CD4-positive, alpha-beta T cell treated with Interleukin-17A for 1 hour (primary cell): ENCODE measurements at regions not wholly inside any gene's neighbourhood (a gene's known extent, or its start where the extent isn't known, plus 50 kb on each side); places are given as distances from the start of the nearest gene placed in this dataset.
"Not testable (repeated sequence)": the region's sequence is repeated elsewhere in the genome, so short reads cannot be mapped to it uniquely, and the experiment has no call there.

Source experiments
- DNase-seq: peaks from one replicate; pipeline ENCODE4 v3.0.0-alpha.2; 2020

DNA sequence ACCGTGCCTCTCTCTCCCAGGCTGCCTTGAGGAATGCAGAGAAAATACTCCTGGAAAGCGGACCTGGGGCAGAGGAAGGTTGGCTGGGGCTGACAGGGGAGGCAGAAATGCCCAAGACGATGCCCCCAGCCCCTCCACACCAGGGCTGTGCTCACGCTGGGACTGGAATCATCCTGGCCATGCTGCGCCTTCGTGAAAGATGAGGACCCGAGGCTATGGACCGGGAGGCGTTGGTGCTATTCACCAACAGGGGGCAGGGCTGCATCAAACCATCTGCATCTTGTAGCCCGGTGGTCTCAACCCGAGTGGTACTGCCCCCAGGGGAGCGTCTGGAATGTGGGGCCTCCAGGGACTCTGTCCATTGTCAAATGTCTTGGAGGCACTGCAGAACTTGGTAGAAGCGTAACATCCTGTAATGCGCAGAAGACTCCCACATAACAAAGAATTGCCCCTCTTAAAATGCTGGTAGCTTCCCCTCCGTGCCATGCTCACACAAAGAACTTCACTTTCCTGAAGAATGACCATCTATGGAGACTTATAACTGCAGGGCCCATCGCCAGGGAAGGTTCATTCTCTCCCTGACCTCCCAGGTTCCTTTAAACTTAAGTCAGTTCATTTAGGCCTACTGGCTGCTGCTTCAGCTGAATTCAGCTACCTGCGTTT lies 251.2 kb downstream of the RRAGC start:
- DNase-seq, result peak; percentile 5

DNA sequence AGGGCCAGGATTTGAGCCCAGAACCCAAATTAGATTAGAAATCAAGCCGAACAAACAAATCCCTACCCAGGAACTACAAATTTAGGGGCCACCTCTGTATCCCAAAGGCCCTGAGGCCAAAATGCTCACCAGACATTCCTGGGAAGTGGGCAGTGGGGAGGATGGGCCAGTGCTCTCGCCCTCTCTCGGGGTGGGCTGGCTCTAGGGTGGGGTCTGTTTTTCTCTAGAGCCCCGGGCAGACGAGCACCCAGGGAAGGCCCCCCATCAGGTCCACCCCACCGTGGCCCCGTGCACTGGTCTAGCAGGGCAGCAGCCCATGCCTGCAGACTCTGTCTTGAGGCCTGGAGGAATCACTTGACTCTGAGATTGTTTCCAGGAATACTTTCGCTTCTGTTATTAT lies 252.0 kb downstream of the RRAGC start:
- DNase-seq, result no peak

DNA sequence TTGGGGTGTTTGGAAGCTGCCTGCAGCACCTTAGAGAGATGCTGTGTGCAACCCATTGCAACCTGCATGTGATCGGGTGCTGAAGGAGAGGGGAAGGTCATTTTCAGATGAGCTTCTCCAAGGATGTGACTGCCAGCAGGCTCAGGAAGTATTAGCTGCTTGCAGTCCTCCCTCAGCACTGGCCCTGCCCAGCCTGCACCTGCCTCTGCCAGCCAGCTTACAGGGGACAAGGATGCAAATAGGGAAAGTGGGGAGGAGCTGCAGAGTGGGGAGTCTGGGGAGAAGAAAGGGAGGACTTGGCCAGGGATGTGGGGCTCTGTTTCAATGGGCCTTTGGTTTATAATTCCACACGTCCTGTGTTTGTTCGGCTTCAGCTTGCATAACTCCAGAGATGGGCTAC lies 254.5 kb downstream of the RRAGC start:
- no peak for DNase-seq

DNA sequence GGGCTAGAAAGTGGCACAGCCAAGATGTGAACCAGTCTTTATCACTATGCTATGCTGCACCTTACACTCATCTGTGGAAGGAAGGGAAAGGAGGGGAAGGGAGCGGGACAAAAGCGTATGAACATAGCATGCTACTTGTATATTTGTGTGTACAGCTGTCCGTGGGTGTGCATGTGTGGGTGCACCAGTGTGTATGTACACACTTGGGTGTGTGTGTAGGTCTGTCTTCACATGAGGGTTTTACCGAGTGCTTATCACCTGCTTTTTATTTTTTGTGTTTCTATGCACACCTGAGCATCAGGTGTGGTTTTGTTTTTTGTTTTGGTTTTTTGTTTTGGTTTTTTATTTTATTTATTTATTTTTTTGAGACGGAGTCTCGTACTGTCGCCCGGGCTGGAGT lies 255.7 kb downstream of the RRAGC start:
- DNase-seq, result no peak

DNA sequence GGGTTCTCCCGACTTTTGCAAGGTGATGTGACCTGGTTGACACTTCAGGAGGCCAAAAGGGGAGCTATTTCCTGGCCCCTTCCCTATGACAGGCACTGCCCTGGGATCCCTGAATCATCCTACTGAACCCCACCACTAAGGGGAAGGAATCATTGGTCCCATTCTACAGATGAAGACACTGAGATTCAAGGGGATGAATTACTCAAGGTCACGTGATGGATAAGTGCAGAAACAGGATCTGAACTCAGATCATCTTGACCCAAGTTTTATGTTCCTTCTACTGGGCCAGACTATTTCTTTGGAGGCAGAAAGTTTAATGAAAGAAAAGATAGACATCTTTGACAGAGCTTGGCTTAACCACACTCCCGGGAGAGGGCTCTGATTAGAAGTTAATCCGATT lies 258.7 kb downstream of the RRAGC start:
- DNase-seq, result no peak

DNA sequence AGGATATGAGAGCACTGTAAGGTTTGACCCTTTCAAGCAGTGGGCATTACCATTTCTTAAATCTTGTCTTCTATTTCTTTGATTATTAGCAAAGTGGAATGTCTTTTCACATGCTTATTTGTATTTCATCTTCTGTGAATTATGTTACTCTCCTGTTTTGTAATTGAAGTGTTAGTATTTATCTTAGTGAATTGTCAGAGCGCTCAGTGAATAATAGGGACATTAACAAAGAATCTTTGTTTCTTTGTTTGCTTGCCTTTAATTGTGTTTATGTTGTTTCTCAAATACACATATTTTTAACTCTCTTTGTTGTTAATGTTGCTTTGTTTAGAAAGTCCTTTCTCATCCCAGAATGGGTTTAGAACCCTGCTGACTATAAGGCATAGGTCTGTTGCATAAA lies 259.3 kb downstream of the RRAGC start:
- no peak for DNase-seq

DNA sequence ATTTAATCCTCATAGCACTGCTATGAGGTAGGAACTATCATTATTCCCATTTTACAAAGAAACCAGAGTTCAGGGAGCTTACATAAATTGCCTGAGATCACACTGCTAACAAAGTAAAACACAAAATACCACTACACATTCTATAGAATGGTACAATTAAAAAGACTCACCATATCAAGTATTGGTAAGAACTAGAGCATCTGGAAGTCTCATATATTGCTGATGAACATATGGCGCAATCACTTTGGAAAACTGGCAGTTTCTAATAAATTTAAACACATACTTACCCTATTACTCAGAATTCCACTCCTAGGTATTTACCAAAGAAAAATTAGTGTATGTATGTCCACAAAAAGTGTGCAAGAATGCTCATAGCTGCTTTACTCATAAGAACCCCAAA lies 261.5 kb downstream of the RRAGC start:
- DNase-seq, result no peak

DNA sequence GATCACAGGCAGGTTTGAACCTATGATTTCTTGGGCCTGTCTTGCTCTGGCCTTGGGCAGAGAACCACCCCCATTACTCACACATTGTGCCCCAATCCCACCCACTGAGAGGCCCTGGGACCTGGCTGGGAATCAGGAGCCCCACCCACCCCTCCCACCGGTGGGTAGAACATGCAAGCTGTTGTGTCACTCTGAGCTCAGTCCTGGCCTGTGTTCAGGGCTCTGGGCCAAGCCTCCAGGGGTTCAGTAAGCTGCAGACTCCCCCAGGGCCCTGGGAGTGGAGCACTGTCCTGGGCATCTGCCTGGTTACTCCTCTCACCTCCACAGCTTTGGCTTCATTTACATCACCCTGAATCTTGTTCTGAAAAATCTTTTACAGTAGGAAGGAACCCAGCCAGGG lies 270.5 kb downstream of the RRAGC start:
- no peak for DNase-seq

DNA sequence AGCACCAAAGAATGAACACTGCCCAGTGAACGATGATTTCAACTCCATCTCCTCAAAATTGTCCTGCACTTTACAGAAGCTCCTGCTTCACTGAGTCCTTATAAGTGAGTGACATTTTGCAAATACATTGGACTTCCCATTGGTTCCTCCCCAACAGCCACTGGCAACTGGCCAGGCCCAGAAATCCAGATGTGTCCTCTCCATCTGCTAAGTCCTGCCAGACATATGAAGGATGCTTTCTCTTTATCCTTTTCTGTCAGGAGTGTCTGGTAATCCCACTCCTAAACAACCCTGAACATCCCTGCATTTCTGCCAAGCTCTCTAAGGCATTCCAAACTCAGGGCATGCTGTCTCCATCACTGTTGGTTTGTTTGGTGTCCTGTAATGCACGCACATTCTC lies 271.8 kb downstream of the RRAGC start:
- DNase-seq, result no peak

- peak; percentile 48 for DNase-seq
Observed at GRCh38 chr1:38586993-38587646, 272.5 kb downstream of the RRAGC start.

DNA sequence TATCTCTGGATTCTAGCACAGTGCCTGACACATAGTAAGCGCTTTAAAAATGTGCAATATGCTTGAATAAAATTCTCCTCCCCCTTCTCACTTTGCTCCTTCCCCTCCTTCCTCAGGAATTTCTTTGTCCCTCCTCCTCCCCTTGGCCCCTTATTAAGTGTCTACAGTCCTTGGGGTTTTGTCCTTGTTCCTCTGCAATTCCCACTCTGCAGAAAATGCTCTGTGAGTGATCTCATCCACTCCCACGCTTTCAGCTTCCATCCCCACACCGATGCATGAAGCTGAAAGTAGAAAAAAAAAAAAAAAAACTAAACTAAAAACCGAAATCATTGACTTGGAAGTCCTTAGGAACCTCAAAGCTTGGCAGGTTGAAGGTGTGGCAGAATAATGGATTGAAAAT lies 273.6 kb downstream of the RRAGC start:
- no peak for DNase-seq

DNA sequence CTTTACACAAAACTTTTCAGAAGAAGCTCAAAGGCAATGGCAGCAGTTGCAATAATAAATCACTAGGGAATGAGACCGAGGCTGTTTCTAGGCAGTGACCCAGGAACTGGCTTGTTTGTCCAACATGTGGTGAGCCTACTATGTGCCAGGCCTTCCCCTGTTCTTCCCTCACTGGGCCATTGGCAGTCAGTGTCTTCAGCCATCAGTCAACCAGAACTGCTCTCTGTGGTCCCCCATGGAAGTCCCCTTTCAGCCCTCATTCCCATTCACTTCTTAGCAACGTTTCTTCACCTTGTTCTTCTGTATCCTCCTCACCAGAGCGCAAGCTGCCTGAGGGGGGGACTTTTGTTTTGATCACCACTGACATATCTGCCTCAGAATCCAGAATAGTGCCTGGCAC lies 274.1 kb downstream of the RRAGC start:
- no peak for DNase-seq

DNA sequence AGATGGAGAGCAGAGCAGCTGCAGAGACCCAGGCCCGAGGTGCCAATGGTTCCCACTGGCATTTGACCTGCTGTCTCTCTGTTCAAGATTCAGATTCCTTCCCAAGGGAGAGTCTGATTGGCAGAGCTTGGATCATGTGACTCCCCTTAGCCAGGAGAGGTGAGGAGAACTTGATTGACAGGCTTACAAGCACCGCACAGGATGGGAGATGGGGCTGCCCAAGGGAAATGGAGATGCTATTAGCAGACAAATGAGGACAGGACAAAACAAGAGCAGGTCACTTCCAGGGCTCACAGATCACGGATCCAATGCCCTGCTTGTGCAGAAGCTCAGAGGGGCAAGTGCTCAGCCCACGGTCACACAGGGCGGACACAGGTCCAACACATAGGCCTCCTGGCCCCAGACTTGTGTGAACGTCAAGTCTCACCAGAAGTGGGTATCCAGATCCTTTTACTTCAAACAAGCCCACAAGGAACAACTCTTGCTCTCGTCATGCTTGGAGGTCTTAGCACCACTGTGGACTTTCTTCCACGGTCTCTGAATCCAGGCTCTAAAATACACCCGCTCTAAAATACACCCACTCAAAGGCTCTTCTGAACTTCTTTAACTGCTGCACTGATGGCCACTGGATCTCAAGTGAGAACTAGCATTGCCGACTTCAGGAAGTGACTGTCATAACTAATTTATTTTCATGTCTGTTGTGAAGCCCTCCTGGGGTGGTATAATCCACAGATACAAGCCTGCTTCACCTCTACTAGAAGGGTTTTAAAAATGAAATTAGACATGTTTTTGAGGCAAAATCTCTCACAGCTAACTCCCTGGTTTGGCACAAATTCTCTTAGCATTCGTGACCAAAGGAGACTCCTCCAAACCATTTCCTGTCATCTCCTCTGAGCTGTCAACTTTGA lies 274.9 kb downstream of the RRAGC start:
- no peak for DNase-seq

DNA sequence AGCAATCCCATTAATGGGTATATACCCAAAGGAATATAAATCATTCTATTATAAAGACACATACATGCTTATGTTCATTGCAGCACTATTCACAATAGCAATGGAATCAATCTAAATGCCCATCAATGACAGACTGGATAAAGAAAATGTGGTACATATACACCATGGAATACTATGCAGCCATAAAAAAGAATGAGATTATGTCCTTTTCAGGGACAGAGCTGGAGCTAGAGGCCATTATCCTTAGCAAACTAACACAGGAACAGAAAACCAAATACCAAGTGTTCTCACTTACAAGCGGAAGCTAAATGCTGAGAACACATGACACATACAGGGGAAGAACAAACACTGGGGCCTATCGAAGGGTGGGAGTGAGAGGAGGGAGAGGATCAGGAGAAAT lies 276.3 kb downstream of the RRAGC start:
- DNase-seq, result not testable (repeated sequence)

GRCh38 chr1:38581396-38581795 lies 278.2 kb downstream of the RRAGC start:
- DNase-seq, result no peak

GRCh38 chr1:38580594-38580993 lies 279.0 kb downstream of the RRAGC start:
- no peak for DNase-seq

DNA sequence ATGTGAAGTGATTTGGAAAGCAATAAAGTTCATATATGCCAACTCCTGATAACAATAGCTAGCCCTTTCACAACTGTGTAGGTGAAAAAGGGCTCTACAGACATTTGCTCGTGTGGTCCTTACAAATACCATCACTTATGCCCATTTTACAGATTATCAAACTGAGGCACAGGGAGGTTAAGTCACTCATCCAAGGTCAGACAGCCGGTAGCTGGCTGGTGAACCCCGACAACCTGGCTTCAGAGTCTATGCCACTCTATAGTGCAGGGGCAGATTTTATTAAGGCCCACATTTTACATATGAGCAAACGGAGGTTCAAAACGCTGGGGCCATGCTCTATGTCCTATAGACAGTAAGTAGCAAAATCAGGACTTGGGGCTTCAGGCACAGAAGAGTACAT lies 280.5 kb downstream of the RRAGC start:
- DNase-seq, result no peak

GRCh38 chr1:38578271-38578951 lies 281.2 kb downstream of the RRAGC start:
- no peak for DNase-seq

DNA sequence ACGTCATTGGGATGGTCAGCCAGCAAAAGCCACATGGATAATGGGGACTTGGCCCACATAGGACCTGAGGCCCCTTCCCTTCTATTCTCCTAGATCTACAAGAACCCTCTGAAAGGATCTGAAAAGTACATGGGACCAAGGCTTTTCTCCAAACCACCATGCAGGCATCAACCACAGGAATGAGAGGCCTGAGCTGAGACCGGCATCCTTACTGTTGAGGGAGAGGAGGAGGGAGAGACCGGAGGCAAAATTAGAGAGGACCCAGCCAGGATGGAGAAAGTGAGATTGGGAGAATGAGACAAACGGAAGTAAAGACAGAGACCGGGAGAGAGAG lies 281.7 kb downstream of the RRAGC start:
- no peak for DNase-seq

DNA sequence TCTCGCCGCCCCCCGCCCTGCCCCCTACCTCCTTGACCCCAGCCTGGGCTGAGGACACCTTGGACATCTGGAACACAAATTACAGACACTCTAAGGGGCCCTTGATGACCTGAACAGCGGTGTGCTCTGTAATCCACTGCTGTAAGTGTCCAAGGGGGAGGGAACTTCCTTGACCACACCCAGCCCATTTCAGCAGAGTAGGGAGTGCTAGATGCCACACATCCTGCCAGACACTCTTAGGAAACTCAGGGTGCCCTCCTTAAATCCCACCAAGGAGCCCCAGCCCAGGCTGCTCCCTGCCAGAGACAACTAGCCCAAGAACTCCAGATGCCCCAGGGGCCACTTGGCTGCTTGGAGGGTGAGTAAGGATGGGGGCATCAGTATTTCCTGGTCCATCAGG lies 282.2 kb downstream of the RRAGC start:
- DNase-seq, result no peak

DNA sequence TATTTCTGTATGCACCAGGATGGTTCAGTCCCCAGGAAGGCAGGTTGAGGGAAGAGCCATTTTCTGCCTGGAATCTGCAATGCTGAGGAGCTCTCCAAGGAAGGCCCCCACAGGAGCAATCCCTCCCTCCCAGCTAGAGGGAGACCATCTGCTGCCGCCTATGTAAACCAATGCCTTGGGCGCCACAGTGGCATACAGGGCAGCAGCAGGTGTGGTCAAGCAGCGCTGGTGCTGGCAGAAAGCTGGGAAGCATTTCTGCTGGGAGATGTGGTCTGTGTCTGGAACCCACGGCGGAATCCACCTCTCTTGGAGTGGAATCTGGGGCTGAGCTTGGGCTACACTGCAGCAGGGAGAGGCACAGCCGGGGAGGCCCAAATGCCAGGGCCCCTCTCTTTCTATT lies 283.3 kb downstream of the RRAGC start:
- no peak for DNase-seq

DNA sequence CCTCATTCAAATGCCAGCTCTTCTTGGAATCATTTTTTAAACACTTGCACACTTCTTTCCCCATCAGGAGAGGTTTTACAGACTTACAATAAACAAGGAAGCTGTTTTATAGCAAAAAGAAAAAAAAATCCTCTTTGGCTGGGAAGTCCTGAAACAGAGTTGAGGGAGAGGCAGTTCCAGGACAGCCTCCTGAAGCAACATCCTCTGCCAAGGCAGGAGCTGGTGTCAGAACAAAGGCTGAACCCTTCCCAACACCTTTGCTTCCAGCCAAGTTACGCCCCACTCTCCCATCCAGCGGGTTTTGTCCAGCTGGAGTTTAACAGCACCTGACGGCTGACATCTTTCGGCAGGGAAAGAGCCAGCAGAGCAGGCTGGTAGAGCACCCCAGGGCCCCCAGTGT lies 287.8 kb downstream of the RRAGC start:
- no peak for DNase-seq

GRCh38 chr1:38570657-38570975 lies 289.0 kb downstream of the RRAGC start:
- DNase-seq, result no peak
